ENCODE measurements at regions not wholly inside any gene's neighbourhood (a gene's known extent, or its start where the extent isn't known, plus 50 kb on each side); places are given as distances from the start of the nearest gene placed in this dataset.

- TF ChIP-seq, protein P1, sequence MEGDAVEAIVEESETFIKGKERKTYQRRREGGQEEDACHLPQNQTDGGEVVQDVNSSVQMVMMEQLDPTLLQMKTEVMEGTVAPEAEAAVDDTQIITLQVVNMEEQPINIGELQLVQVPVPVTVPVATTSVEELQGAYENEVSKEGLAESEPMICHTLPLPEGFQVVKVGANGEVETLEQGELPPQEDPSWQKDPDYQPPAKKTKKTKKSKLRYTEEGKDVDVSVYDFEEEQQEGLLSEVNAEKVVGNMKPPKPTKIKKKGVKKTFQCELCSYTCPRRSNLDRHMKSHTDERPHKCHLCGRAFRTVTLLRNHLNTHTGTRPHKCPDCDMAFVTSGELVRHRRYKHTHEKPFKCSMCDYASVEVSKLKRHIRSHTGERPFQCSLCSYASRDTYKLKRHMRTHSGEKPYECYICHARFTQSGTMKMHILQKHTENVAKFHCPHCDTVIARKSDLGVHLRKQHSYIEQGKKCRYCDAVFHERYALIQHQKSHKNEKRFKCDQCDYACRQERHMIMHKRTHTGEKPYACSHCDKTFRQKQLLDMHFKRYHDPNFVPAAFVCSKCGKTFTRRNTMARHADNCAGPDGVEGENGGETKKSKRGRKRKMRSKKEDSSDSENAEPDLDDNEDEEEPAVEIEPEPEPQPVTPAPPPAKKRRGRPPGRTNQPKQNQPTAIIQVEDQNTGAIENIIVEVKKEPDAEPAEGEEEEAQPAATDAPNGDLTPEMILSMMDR (IDR thresholded peaks at IDR 0.05), result no peak
- TF ChIP-seq POLR2AphosphoS5 (IDR thresholded peaks at IDR 0.05), result no peak
- no peak for TF ChIP-seq POLR2A (IDR thresholded peaks at IDR 0.05)
These were observed 417.9 kb downstream of the CD109 start for GRCh38 chr6:74113901-74114300.

Data from transverse colon (tissue), 4 donors.